ENCODE measurements at regions not wholly inside any gene's neighbourhood (a gene's known extent, or its start where the extent isn't known, plus 50 kb on each side); places are given as distances from the start of the nearest gene placed in this dataset.

DNA sequence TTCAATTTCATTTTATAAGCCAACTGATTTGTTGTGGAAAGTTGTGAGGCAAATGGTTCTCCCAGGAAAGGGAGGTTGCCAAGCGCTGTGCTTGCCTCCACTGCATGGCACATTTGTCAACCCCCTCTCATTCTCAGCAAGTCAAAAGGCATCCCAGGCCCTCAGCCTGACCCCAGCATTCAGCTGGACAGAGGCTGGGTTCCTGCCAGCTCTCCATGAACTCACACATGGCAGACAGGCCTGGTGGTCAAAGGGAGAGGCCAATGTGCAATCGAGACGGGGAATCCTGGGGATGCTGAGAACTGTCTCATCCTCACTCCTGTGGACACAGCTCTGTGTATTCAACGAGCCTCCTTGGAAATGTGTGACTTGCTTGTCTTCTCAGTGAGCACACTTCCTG lies 106.0 kb upstream of the CDH4 start:
- Histone ChIP-seq H3K27me3 (no peaks in the 10 kb centered on the region), H3K36me3 (no peaks in the 10 kb centered on the region), H3K27ac (no peak overlapping the region), H3K9me3 (no peaks in the 10 kb centered on the region), H3K4me1 (no peaks in the 10 kb centered on the region), H3K4me3 (no peak overlapping the region)
- DNase-seq: no peak
- no peak for TF ChIP-seq POLR2A (IDR thresholded peaks at IDR 0.05)
- TF ChIP-seq, protein P1, sequence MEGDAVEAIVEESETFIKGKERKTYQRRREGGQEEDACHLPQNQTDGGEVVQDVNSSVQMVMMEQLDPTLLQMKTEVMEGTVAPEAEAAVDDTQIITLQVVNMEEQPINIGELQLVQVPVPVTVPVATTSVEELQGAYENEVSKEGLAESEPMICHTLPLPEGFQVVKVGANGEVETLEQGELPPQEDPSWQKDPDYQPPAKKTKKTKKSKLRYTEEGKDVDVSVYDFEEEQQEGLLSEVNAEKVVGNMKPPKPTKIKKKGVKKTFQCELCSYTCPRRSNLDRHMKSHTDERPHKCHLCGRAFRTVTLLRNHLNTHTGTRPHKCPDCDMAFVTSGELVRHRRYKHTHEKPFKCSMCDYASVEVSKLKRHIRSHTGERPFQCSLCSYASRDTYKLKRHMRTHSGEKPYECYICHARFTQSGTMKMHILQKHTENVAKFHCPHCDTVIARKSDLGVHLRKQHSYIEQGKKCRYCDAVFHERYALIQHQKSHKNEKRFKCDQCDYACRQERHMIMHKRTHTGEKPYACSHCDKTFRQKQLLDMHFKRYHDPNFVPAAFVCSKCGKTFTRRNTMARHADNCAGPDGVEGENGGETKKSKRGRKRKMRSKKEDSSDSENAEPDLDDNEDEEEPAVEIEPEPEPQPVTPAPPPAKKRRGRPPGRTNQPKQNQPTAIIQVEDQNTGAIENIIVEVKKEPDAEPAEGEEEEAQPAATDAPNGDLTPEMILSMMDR (IDR thresholded peaks at IDR 0.05): no peak
- intact Hi-C loops (cut with DNase I; ENCODE audit: low total_unique reads): no loop called here

DNA sequence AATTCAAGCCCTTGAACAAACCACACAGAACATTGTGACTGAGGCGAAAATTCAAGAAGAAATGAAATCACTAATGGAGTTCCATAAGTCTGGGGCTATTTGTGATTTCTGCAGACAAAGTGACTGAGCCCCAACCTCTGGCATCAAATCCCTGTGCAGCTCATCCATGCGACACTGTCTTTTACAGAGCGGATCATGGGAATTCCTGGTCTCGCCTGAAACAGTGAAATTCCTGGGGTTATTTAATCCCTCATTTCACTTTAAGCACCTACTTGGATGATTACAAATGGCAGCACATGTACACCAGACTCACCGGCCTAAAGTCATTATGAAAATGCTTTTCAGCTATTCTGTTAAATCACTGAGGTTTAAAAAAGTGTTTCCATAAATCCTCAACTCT lies 102.4 kb upstream of the CDH4 start:
- no peaks in the 10 kb centered on the region for H3K36me3 ChIP-seq
- DNase-seq: no peak
- intact Hi-C loops (cut with DNase I; ENCODE audit: low total_unique reads): no loop called here

DNA sequence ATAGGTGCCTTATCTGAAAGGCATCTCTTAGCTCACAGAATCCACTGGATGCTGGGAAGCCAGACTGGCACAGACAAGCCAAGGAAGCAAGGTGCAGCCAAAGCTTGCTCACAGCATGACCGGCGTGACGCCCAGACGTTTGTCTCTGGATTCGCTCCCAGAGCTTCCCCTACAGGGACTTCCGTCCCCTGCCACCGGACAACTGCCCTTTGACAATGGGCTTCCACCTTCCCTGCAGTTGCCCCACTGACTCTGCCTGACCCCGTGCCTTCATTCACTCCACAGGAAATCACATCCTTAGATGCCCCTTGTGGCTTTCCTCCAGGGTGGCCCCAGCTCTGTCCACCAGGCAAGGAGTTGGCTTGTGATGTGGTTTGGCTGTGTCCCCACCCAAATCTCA lies 94.8 kb upstream of the CDH4 start:
- H3K4me3 ChIP-seq: no peak overlapping the region
- intact Hi-C loops (cut with DNase I; ENCODE audit: low total_unique reads): no loop called here
- no peak overlapping the region for H3K27ac ChIP-seq
- no peak for DNase-seq
- TF ChIP-seq, protein P1 (IDR thresholded peaks at IDR 0.05): no peak
- TF ChIP-seq POLR2A (IDR thresholded peaks at IDR 0.05): no peak
- no peaks in the 10 kb centered on the region for H3K27me3 ChIP-seq
- no peaks in the 10 kb centered on the region for H3K4me1 ChIP-seq
- H3K9me3 ChIP-seq: no peaks in the 10 kb centered on the region
- no peaks in the 10 kb centered on the region for H3K36me3 ChIP-seq

More for the DNA sequence above, 102.4 kb upstream of the CDH4 start:
- no peak for TF ChIP-seq POLR2A (IDR thresholded peaks at IDR 0.05)
- TF ChIP-seq, protein P1 (IDR thresholded peaks at IDR 0.05): no peak
- Histone ChIP-seq H3K9me3 (no peaks in the 10 kb centered on the region), H3K27me3 (no peaks in the 10 kb centered on the region), H3K27ac (no peak overlapping the region), H3K4me3 (no peak overlapping the region), H3K4me1 (no peaks in the 10 kb centered on the region)

DNA sequence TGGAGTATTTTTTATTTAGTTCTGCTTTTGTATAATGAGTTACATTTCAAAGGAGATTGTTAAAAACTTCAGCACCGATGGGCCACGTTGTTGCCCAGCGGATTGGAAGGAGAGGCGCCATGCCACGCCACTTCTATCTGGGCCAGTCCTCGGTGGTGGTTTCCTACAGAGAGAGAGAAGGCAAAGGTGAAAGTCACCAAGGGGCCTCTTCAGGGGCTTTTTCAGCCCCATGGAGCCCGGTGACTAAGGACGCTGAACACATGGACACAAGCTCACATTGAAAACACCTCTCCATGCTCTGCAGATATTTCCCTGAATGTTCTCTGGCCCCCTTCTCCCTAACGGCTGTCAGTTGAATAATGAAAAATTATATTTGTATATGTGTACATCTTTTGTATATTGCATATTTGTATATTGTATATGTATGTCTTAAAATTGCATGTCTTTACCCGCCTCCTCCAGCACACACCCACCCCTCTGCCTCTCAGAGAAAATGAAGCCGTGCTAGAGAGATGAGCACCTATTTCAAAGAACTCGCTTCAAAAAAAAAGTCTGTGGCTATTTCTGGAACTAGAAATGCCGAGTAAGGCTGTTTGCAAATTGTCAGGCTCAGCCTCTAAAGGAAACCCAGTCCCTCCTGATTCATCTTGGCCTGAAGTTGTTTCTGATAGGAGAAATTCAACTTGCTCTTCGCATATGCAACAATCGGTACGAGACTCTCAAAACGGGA lies 91.9 kb upstream of the CDH4 start:
- intact Hi-C loops (cut with DNase I; ENCODE audit: low total_unique reads): no loop called here
- Histone ChIP-seq H3K4me3 (no peak overlapping the region), H3K9me3 (no peaks in the 10 kb centered on the region)

DNA sequence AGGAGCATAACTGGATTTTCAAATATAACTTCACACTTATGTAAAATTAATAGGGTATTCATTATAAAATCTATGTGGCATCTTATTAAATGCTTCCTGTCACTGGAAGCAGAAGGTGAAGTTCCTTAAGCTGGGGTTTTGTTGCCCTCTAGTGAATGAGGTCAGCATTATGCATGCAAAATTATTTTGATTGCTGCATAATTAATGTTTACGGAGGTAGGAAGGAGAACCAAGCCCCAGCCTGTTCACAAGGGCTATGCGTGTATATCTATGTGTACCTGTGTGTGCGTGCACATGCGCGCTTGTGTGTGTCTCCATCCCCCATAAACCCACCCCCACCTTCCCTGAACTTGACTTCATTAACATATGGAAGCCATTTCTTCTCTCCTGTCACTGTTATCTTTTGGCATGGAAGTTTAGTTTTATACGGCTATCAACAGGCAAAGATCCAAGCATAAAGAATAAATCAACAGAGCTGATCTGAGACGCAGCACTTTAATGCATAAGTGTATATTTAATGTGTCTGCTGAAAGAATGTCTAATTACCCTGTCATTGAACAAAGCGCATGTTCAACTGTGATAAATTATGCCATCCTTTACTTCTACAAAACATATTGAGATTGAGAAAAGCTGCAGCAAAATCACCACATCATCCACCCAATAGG lies 90.2 kb upstream of the CDH4 start:
- Histone ChIP-seq H3K27me3 (no peaks in the 10 kb centered on the region), H3K9me3 (no peaks in the 10 kb centered on the region), H3K36me3 (no peaks in the 10 kb centered on the region), H3K4me3 (no peak overlapping the region), H3K27ac (no peak overlapping the region), H3K4me1 (no peaks in the 10 kb centered on the region)
- DNase-seq: no peak
- intact Hi-C loops (cut with DNase I; ENCODE audit: low total_unique reads): no loop called here
- TF ChIP-seq POLR2A (IDR thresholded peaks at IDR 0.05): no peak

More for the DNA sequence above, 91.9 kb upstream of the CDH4 start:
- Histone ChIP-seq H3K36me3 (no peaks in the 10 kb centered on the region), H3K4me1 (no peaks in the 10 kb centered on the region), H3K27me3 (no peaks in the 10 kb centered on the region), H3K27ac (no peak overlapping the region)
- TF ChIP-seq, protein P1 (IDR thresholded peaks at IDR 0.05): no peak
- TF ChIP-seq POLR2A (IDR thresholded peaks at IDR 0.05): no peak
- no peak for DNase-seq

Data from uterus (tissue), 3 donors.